ENCODE measurements at regions not wholly inside any gene's neighbourhood (a gene's known extent, or its start where the extent isn't known, plus 50 kb on each side); places are given as distances from the start of the nearest gene placed in this dataset.

DNA sequence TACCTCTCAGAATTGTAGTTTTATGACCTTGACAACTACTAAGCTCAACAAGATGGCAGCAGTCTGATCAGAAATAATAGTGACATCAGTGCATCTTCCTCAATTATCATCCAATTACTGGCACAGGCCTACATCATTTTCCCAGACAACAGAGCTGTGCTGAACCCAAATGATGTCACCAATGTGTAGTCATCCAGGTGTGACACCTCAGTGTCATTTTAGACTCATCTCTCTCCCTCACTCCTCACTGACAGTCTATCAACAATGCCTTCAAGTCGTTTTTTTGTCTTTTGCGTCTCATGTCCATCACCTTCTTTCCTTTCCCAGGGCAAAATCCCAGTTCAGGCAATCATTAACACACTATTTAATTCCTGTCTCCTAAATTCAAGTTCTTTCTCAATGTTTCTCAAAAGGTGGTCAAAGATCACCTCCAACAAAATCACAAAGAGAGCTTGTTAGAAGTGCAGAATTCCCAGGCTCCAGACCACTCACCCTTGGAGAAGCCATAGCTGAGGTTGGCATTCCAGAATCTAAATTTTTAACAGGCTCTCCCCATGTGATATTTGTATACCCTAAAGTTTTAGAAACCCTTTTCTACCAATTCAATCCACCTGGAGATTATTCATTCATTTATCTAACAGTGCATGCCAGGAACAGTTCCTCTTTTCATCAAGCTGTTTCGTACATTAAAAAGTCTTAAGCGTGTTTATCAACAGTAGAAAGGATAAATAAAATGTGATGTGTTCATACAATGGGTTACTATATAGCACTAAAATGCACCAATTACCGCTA, 125.3 kb upstream of the KLF7 start:
- no peak for DNase-seq

DNA sequence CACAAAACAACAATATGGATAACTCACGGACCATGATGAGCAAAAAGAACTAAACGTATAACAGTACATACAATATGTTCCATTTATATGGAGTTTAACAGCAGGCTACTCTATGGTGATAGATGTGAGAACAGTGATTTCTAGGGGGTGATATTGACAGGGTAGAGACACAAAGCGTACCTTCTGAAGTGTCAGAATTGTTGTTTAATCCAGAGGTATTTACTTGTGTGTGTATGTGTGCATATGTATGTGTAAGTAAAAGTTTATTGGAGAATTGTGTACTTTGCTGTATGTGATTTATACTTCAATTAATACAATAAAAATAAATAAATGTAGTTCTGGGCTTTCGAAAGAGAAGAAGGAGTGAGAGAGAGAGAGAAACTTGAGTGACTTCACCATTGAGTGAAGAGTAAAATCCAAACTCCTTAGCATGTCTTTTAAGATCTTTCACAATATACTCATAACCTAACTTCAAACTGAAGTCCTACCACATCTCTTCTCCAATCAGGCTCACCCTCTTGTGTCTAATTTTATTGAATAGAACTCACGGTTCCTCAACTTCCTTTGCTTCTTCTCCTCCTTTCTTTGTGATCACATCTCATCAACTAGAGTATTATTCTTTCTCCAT, 126.0 kb upstream of the KLF7 start:
- DNase-seq: no peak

DNA sequence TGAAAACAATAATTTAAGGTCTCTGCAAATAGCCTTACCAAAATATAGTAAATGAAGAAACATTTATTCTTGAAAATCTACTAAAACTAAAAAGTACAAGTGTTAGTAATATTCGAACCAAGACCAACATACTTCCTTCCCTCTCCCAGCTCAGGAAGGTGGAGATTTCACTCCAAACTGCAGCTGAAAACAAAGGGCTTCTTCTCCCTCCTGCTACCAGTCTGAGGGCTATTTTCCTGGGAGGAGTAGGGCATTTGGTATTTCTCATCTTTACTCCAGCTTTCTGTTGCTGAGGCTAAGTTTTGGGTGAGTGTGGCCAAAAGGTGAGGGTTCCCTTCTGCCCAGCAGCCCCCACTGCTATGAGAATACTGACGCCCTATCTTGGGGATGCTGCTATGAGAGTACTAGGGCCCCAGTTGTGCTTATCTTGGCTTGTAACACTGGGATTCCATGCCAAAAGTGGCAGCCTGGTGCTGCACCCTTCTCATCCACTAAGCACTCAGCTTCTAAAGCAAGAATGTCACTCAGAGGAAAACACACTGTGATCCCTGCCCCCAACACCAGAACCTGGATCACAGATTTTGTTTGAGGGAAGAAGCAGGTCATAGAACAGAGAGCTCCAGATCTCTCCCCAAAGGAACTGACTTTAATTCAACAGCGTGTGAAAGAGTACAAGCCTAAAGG, 130.7 kb upstream of the KLF7 start:
- DNase-seq: no peak

DNA sequence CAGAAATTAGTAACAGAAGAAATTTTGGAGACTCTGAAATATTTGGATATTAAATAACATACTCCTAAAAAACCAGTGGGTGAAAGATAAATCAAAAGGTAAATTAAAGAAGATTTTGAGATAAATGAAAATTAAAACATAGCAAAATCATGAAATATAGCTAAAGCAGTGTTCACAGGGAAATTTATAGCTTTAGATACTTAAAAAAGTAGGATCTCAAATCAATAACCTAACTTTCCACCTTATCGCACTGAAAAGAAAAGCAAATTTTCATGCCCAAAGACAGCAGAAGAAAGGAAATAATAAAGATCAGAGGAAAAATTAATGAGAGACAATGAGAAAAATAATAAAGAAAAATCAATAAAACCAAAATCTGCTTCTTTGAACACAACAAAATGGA, 135.1 kb upstream of the KLF7 start:
- DNase-seq: no peak

DNA sequence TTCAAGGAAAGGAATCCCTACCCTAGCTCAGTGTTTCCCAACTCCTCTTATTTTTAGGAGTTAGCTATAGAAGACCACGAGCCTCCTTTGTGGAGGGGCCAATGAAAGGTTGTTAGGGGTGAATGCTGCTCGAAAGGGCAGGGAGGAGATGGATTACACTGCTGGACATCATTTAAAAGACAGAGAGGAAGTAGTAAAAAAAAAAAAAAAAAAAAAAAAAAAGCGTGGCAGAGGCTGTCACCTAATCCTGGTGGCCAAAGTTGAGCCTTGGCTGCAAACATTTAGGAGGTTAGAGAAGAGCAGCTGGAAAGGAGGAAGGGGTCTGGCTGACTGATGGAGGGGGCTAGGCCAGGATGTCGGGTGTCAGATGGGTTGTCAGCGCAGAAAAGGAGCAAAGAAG, 139.0 kb upstream of the KLF7 start:
- DNase-seq: no peak

DNA sequence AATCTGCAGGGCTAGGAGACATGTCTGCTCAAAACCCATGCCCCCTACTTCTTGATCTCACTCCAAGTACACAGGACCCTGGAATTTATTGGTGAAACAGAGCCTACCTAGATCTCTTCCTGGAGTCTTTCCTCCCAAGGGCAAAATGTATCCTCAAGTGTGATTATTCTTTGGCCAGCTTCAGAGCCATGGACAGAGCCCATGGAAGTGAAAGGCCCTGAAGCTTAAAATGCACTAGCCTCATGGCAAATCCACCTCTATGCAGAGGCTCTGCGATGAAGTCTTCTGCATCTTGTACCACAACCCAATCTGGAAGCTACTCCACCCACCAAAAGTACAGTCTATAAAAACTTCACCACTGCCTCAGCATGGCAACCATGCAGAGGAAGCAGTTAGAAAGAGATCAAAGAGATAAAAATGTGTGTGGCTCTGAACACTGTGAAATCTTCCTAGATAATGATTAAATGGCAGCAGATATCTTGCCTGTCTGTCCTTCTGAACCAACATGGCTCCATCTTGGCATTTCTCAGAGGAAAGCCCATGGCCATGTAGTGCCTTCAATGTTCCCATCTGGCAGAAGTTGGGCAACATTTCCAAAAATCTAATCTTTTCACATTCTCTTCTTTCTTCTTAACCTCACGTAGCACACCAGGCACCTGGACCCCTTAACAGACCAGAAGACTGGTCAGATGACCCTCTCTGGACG, 142.9 kb upstream of the KLF7 start:
- DNase-seq: no peak

DNA sequence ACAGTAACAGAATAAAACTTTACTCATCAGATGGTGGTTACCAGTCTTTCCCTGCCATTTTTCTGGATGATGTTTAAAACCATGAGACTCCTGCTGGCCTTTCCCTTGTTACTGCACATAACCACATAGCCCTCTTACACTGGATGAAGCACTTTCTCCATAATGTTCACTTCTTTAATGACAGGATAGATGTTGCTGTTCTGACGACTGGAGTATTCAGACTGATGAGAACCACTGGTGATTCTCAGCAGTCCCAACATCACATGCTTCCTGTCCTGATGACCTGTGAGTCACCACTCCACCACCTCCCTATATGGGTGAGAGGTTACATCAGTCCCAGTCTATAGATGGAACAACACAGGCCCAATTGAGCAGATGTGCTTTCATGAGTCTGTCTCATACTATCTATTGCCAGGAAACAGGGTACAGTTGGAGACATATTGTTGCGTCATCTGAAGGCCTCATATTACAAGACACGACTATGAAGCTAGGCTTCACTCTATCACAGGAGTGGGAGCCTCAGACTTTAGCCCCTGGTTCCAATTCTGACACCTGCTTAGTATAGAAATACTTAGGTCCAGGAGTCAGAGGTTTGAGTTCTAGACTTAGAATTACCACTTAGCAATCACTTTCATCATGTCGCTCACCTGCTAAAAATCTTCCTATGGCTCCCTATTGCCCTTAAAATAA, 145.7 kb upstream of the KLF7 start:
- no peak for DNase-seq

DNA sequence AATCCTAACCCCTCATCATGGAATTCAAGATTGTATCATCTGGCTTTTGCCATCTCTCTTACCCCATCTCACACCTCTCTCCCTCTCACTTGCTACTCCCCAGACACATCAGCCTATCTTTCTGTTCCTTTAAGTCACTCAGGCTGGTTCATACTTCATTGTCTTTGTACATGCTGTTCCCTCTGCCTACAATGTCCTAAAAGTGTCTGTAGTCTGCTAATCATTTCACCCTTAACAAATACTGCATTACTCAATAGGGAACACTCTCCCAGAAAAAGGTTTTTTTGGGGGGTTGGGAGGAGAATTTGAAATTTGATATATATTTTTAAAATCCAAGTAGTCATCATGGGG, 146.2 kb upstream of the KLF7 start:
- DNase-seq: no peak

DNA sequence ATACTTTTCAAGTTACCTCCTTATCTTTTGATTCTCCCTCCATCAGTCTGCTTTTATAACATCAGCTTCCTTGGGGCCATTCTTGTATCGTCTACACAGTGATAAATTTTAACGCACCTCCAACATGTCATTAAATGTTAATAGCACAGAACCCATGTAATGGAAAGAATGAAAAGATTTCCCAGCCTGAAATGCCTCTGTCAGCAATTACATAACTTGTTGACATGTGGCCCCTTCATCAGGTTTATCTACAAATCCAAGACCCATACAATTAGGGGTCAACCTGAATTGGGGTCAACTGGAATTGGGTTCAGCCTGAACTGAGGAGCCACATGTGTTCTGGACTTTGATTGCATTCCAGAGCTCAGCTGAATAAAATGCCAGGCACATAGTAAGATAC, 148.2 kb upstream of the KLF7 start:
- no peak for DNase-seq

DNA sequence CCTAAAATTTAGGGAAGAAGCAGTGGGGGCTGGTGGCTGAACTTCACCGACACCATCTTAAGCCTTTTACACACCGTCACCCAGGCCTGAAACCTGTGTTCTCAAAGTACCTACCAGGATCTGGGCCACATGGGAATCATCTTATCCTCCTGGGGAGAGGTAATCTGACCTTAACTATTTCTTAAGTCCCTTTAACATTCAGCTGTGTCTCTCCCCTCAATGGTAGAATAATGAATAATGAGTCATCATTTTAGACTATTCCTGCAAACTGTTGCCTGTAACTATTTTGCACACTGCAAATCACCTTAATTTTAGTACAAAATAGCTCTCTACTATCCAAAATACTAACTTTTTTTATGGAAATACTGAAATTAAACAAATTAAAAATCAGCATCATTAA, 149.4 kb upstream of the KLF7 start:
- DNase-seq: no peak

DNA sequence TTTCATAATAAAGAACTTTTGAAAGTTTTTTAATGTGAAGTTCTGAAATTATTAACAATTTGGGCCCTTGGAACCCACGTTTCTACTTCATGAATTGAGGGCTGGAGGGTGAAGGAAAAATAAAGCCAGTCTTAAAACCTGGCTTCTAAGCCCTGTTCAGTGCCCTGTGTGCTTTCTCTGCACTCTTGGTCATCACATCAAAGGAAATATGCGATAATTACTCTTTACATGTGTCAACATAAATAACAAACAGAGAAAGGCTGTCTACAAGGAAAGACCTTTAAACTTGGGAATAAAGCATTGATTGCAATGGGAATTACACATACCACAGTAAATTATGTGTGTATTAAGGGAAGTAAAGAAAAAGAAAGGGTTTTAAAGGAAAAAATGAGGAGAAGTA, 150.7 kb upstream of the KLF7 start:
- DNase-seq: no peak

DNA sequence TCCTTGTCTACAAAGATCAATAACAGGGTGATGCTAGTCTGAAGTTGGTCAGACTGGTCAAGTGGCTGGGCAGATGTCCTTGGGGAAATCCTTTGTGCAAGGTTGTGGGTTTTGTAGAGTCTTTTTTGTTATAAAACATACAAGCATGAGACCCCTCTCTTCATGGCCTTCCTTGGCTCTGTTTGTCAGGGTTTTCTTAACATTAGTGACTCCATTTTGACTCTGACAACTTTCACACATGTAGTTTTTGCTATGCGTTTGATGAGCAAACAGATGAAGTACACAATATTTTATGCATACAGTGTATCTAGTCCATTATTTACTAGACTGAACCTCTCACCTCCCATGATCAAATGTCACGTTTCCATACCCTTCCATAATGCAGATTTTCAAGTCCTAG, 151.2 kb upstream of the KLF7 start:
- DNase-seq: no peak

DNA sequence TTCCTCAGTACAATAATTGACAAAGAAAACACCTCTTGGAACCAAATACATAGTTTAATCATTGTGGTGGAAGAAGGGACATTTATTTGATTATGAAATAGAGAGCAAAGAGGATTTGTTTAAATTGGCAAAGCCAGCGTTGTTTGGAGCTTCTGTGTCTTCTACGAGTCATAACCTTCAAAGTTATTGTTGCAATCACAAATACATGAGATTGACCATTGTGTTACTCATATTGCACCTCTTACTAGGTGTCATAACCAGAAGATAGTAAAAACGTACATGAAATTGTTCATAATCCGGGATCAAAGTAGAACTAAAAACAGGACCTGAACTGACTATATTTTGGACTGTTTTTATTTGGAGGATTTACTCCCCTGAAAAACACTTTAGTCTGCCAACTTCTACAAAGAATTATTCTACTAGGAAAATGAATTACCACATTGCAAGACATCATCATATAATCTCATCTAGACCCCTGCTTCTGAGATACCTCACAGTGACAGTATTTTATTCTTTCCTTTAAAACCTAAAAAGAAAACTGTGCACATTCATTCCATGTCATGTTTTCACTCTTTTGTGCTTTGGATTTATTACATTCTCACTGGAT, 151.7 kb upstream of the KLF7 start:
- no peak for DNase-seq

DNA sequence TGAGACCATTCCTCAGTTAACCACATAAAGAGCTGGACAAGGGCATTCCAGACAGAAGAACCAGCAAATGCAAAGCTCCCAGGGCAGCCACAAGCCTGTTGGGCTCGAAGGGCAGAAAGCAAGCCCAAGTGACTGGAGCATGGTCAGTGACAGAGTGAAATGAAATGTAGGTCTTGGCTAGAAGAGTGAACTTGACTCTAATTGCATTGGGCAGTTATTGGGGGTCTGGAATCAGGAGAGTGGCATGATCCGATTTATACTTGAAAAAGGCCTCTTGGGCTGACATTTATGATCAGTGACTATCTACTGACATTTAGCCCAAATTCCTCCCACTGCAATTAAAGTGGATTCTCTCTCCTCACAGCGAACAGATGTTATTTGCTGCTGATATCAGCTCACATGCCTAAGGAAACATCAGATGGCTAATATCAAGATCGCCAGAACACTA, 152.5 kb upstream of the KLF7 start:
- DNase-seq: no peak

DNA sequence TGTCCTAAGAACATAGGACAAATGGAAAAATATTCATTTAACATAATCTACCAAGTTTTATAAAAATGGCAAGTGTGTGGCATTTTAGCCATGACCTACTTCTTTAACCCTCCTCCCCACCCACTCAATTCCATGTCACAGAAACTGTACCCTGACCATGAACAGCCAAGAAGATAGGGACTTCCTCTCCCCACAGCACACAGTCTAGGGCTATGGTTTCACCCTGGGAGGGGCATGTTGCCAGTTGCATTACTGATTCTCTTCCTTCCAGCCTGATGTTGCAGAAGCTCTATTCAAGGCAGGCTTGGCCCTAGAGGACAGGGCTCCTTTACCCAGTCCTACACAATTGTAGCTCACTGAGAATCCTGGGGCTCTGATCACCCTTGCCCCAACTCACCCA, 153.6 kb upstream of the KLF7 start:
- DNase-seq: no peak

DNA sequence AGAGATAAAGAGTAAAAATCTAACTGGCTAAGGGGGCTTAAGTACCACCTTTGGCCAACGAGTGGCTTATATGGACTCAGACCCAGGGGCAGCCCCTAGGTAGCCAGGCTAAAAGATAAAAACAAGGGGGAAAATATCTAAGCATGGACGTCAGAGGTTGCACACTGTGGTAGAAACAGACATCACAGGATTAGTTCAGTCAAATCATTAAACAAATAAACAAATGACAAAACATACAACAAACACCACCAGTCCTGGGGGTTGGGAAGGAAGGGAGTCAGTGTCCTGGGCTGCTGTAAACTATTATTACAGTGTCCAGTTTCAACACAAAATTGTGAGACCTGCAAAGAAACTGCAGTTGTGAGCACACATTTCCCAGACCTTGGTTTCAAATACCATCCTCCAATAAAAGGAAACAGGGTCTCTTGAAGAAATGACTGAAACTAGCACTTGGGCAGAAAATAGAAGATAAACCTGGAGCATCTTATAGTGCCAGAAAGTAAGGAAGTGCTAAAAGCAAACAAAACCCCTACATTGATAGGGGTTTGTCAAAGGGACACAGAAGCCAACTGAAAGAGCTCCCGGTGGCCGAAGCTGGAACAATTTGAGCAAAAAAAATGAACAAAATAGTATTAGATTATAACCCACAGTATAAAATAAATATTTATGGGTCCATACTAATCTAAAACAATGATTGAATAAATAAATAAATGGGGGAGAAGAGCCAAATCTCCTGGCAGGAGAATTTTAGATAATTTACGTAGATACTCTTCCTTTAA, 154.8 kb upstream of the KLF7 start:
- no peak for DNase-seq

DNA sequence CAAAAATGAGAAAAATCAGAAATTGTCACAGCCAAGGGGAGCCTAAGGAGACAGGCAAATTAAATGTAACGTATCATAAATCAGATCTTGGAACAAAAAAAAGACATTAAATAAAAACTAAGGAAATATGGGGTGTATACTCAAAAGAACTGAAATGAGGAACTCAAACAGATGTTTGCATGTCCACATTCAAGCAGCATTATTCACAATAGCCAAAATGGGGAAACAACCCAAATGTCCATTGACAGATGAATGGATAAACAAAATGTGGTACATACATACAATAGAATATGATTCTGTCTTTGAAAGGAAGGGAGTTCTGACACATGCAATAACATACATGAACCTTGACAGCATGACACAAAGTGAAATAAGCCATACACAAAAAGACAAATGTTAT, 155.8 kb upstream of the KLF7 start:
- DNase-seq: no peak

DNA sequence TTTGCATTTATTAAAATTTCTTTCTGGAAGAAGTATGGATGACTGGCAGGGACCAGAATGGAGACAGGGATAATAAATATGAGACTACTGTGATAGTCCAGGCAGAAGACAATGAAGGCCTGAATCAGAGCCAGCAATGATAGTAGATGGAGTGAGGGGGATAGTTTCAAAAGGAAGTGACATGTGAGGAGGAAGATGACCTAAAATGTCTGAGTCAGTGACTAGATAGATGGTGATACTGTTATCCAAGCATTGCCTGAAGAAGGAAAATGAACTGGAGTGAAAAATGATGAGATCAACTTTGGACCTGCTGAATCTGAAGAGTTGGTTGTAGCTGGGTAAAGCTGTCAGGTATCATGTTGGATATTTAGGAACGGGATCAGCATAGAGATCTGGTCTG, 158.3 kb upstream of the KLF7 start:
- DNase-seq: no peak

DNA sequence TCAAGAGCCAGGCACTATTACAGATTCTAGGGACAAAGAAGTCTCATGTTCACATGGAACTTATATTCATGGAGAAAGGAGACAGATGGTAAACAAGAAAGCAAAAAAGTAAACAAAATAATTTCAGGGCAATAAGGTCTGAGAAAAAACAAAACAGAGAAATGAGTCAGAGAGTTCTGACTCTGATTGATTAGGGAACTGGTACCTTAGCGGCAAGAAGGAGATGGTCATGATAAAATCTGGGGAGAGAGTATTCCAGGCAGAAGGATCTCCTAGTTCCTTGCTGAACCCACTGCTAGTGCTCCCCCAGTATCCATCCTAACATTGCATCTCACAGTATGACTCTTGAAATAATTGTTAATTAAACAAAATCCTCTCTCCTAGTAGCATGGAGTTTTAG, 161.8 kb upstream of the KLF7 start:
- no peak for DNase-seq

DNA sequence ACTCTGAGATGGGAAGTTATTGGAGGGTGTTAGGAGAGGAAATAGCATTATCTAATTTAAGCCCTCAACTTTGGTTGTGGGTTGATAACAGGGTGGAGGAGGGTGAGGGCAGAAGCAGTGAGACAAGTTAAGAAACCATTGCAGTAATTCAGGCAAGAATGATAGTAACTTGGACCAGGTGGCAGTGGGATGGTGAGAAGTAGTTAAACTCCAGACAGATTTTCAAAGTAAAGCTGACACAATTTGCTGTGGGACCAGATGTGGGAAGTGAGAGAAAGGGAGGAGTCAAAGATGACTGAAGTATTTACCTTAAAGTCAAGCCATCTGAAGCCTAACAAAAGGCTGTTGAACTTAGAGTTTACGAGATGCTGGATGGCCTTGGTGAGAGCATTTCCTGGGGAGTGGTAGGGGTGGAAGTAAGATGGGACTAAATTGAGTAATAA, 163.2 kb upstream of the KLF7 start:
- DNase-seq: no peak

DNA sequence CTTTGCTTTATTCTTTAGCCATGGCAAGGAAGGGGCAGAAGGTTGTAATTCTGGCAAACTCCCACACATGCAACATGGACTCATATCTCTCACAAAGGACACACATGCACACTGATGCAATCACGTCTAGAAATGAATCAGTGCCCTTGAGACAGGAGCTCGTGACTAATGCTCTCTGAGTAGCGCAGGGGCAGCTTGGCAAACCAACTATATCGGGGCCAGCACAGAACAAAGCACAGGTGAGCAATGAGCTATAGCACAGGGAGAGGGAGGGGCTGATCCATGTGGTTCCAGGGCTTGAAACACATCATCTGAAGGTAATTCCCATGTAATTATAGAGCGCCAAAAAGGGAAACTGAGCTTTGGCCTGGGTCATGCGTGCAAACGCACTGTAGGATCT, 165.2 kb upstream of the KLF7 start:
- DNase-seq: no peak

DNA sequence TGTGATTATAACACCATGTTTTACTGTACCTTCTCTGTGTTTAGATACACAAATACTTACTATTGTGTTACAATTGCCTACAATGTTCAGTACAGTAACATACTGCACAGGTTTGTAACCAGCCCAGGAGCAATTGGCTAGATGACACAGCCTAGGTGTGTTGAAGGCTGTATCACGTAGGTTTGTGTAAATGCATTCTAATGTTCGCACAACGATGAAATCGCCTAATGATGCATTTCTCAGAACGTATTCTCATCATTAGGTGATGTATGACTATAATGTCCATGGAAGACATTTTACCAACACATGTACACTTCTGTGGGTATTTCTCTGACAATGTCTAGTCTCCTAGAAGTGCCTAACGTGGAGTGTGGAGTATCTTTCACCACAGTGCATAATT, 165.9 kb upstream of the KLF7 start:
- DNase-seq: no peak
